Lower leg skin (tissue), 4 donors: ENCODE measurements at regions not wholly inside any gene's neighbourhood (a gene's known extent, or its start where the extent isn't known, plus 50 kb on each side); places are given as distances from the start of the nearest gene placed in this dataset.

Experiments used
- DNase-seq, 2 donors: peaks; one replicate each; pipeline ENCODE4 v3.0.0-alpha.2; 2019; ENCODE audit warnings: low spot score in 2 of 2
- H3K4me3 ChIP-seq: fragments of 200-600 bp; sonication (generic); 2 replicates; pipeline ENCODE4 v1.5.1; 2017; ENCODE audit warnings: mild to moderate bottlenecking, low read depth; ENCODE audit not compliant: poor library complexity, severe bottlenecking
- POLR2A ChIP-seq, 2 donors: fragments of 450-650 bp; IDR thresholded peaks; one replicate each; pipeline ENCODE4 v1.6.1; 2016 to 2017; ENCODE audit warnings: antibody characterized with exemption in 2 of 2, mild to moderate bottlenecking in 1 of 2, moderate library complexity in 1 of 2
- WGBS, 2 donors: methylation state at CpG; one replicate each; pipeline ENCODE4 v1.1.5; 2018; 5-methylcytosine and 5-hydroxymethylcytosine counted together
- intact Hi-C: fragments of 100-400 bp; cut with DNase I; formaldehyde crosslinking; loops from one replicate; pipeline ENCODE4 v1.15.0; 2023; ENCODE audit warnings: low total_unique reads
- TF ChIP-seq, protein P1 (sequence below), 3 donors: fragments of 450-650 bp; IDR thresholded peaks; one replicate each; pipeline ENCODE4 v1.5.1; 2016; ENCODE audit warnings: antibody characterized with exemption in 3 of 3, mild to moderate bottlenecking in 3 of 3, moderate library complexity in 2 of 3

DNA sequence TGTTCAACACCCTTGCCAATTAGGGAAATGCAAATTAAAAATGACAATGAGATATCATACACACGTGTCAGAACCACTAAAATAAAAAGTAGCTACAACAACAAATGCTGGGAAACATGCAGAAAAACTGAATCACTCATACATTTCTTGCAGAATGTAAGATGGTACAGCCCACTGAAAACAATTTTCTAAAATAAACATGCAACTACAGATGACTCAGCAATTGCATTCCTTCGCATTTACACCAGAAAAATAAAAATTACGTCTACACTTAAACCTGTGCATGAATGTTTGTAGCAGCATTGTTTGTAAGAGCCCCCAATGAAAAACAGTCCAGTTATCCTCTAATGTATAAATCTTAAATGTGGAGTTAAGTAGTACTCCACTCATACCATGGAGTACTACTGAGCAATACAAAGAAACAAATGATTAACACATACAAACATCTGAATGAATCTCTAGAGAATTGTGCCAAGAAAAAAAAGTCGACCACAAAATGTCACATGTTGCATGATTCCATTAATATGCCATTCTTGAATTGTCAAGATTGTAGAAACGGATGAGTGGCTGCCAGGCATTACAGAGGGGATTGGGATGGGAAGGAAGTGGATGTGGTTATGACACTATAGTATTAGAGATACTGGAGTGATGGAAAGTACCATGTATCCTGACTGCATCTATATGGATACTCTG, 134.6 kb upstream of the NPSR1 start:
- intact Hi-C loops = no loop called here
- TF ChIP-seq, protein P1, sequence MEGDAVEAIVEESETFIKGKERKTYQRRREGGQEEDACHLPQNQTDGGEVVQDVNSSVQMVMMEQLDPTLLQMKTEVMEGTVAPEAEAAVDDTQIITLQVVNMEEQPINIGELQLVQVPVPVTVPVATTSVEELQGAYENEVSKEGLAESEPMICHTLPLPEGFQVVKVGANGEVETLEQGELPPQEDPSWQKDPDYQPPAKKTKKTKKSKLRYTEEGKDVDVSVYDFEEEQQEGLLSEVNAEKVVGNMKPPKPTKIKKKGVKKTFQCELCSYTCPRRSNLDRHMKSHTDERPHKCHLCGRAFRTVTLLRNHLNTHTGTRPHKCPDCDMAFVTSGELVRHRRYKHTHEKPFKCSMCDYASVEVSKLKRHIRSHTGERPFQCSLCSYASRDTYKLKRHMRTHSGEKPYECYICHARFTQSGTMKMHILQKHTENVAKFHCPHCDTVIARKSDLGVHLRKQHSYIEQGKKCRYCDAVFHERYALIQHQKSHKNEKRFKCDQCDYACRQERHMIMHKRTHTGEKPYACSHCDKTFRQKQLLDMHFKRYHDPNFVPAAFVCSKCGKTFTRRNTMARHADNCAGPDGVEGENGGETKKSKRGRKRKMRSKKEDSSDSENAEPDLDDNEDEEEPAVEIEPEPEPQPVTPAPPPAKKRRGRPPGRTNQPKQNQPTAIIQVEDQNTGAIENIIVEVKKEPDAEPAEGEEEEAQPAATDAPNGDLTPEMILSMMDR (IDR thresholded peaks at IDR 0.05) = no peak
- TF ChIP-seq POLR2A (IDR thresholded peaks at IDR 0.05) = no peak
- DNase-seq = no peak
- H3K4me3 ChIP-seq = no peak overlapping the region
- 62 to 67% methylated on average over 5 of the region's 5 CpGs for WGBS, 2 donors

GRCh38 chr7:34530259-34530658, 127.8 kb upstream of the NPSR1 start:
- WGBS, 2 donors = 67 to 80% methylated on average over 1 of the region's 1 CpG
- no peak for TF ChIP-seq POLR2A (IDR thresholded peaks at IDR 0.05)
- TF ChIP-seq, protein P1 (IDR thresholded peaks at IDR 0.05) = no peak
- no peak for DNase-seq
- intact Hi-C loops = no loop called here
- H3K4me3 ChIP-seq = no peak overlapping the region

- TF ChIP-seq POLR2A (IDR thresholded peaks at IDR 0.05) = no peak
- TF ChIP-seq, protein P1 (IDR thresholded peaks at IDR 0.05) = no peak
- WGBS, 2 donors = 91 to 97% methylated on average over 1 of the region's 1 CpG
- no peak overlapping the region for H3K4me3 ChIP-seq
- intact Hi-C loops = no loop called here
- no peak for DNase-seq
Observed at GRCh38 chr7:34539003-34539402, 119.0 kb upstream of the NPSR1 start.

DNA sequence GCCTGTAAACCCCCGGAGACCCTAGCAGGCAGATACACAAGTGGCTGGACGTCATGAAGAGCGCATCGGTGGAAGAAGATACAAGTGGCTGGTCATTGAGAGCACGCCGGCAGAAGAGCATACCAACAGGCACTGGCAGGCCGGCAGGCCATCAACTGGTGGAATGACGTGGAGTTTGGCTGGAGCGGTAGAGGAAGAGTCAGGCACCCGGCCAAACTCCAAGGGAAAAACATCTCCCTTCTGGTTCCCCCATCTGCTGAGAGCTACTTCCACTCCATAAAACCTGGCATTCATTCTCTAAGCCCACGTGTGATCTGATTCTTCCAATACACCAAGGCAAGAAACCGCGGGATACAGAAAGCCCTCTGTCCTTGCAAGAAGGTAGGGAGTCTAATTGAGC, 113.4 kb upstream of the NPSR1 start:
- TF ChIP-seq POLR2A (IDR thresholded peaks at IDR 0.05) = no peak
- TF ChIP-seq, protein P1 (IDR thresholded peaks at IDR 0.05) = no peak
- intact Hi-C loops = no loop called here
- WGBS, 2 donors = 90 to 95% methylated on average over 13 of the region's 13 CpGs
- no peak overlapping the region for H3K4me3 ChIP-seq
- no peak for DNase-seq

DNA sequence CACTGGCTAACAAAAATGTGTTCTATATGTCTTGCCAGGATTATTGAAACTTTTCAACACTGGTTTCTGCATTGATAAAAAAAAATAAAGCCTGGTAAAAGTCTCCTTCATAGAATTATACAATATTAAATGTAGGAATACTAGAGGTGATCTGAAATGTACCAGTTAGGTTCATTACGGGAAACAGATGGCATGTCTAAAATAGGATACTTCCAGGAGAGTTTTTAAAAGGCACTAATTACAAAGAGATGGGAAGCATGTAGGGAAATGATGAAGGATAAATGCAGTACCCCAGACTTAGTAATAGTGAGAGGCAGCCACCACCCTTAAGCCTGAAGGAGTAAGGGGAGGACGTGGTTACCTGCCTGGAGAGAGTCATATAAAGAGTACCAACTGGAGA, 107.0 kb upstream of the NPSR1 start:
- no peak overlapping the region for H3K4me3 ChIP-seq
- no peak for DNase-seq
- WGBS, 2 donors = 71 to 72% methylated on average over 2 of the region's 2 CpGs
- intact Hi-C loops = no loop called here
- TF ChIP-seq, protein P1 (IDR thresholded peaks at IDR 0.05) = no peak
- no peak for TF ChIP-seq POLR2A (IDR thresholded peaks at IDR 0.05)

GRCh38 chr7:34552502-34552901, 105.5 kb upstream of the NPSR1 start:
- intact Hi-C loops = no loop called here
- 56 to 76% methylated on average over 5 of the region's 5 CpGs for WGBS, 2 donors
- DNase-seq = no peak
- H3K4me3 ChIP-seq = no peak overlapping the region
- TF ChIP-seq, protein P1 (IDR thresholded peaks at IDR 0.05) = no peak
- no peak for TF ChIP-seq POLR2A (IDR thresholded peaks at IDR 0.05)
